ENCODE measurements at regions not wholly inside any gene's neighbourhood (a gene's known extent, or its start where the extent isn't known, plus 50 kb on each side); places are given as distances from the start of the nearest gene placed in this dataset.

GRCh38 chr6:156622185-156622584, 155.0 kb upstream of the ARID1B start:
- Histone ChIP-seq H3K18ac (ENCODE audit: low read depth, low read length) (no peak overlapping the region), H3K36me3 (ENCODE audit: control insufficient read depth, insufficient read depth, low read length) (no peaks in the 10 kb centered on the region), H3K4me2 (ENCODE audit: low read depth, low read length) (no peak overlapping the region), H3K4me1 (ENCODE audit: control insufficient read depth, insufficient read depth, low read length) (no peaks in the 10 kb centered on the region), H3K9me1 (ENCODE audit: insufficient read depth, low read length) (no peaks in the 10 kb centered on the region), H2AK5ac (ENCODE audit: low read depth, low read length) (no peak overlapping the region), H4K5ac (ENCODE audit: low read depth, low read length) (no peak overlapping the region), H2BK5ac (ENCODE audit: low read depth, low read length, poor library complexity, severe bottlenecking) (no peak overlapping the region), H3K4ac (ENCODE audit: low read depth, low read length) (no peak overlapping the region), H4K8ac (ENCODE audit: low read depth in 2 of 2, low read length in 2 of 2) (no peak overlapping the region), H3K23ac (ENCODE audit: low read depth, low read length) (no peak overlapping the region), H3K4me3 (ENCODE audit: insufficient read depth, low read depth, low read length) (no peak overlapping the region), H3K27me3 (ENCODE audit: control insufficient read depth, insufficient read depth, low read length) (peaks cover 10% of the 10 kb centered on the region), H3K14ac (replicated peaks; ENCODE audit: low read depth, low read length) (no peak overlapping the region), H2BK15ac (ENCODE audit: low read depth, low read length) (no peak overlapping the region), H4K91ac (ENCODE audit: insufficient read depth, low read depth, low read length) (no peak overlapping the region), H2BK20ac (ENCODE audit: low read depth, low read length) (no peak overlapping the region), H3K9ac (ENCODE audit: low read depth, low read length) (no peak overlapping the region), H3K56ac (ENCODE audit: extremely low read depth, insufficient read depth, low read length) (no peak overlapping the region), H3K9me3 (ENCODE audit: control insufficient read depth, insufficient read depth, low read length) (no peaks in the 10 kb centered on the region), H2AFZ (replicated peaks; ENCODE audit: low read length, poor library complexity) (no peak overlapping the region), H2AK9ac (replicated peaks; ENCODE audit: low read depth, low read length, poor library complexity) (no peak overlapping the region), H3K79me1 (ENCODE audit: low read depth in 1 of 2, low read length in 2 of 2) (no peaks in the 10 kb centered on the region), H3K27ac (ENCODE audit: insufficient read depth, low read length) (no peak overlapping the region), H2BK120ac (ENCODE audit: low read depth, low read length) (no peak overlapping the region), H4K20me1 (ENCODE audit: insufficient read depth, low read length) (no peaks in the 10 kb centered on the region)
- TF ChIP-seq USF2 (IDR thresholded peaks at IDR 0.05; ENCODE audit: low read depth, low read length): no peak
- TF ChIP-seq SMC3 (IDR thresholded peaks at IDR 0.05; ENCODE audit: low read depth, low read length): no peak
- no peak for TF ChIP-seq CTCF (conservative IDR thresholded peaks at IDR 0.05; ENCODE audit: low read depth, low read length)
- TF ChIP-seq MAZ (IDR thresholded peaks at IDR 0.05; ENCODE audit: borderline replicate concordance, low read depth, low read length): no peak
- no peak for TF ChIP-seq CEBPB (IDR thresholded peaks at IDR 0.05; ENCODE audit: low read depth, low read length)
- TF ChIP-seq NFE2L2 (IDR thresholded peaks at IDR 0.05; ENCODE audit: low read depth, low read length): no peak
- no peak for TF ChIP-seq POLR2A (IDR thresholded peaks at IDR 0.05; ENCODE audit: low read depth, low read length)
- no peak for TF ChIP-seq ELK1 (IDR thresholded peaks at IDR 0.05; ENCODE audit: borderline replicate concordance, low read depth, low read length)
- TF ChIP-seq RCOR1 (IDR thresholded peaks at IDR 0.05; ENCODE audit: insufficient replicate concordance, low read length): no peak
- POLR2A ChIA-PET (ENCODE audit: unreplicated experiment): no interaction called here
- CTCF ChIA-PET: no interaction called here
- in situ Hi-C loops (cut with MboI; ENCODE audit: low sequenced_read_pairs) (no loop called here), intact Hi-C loops (cut with micrococcal nuclease) (no loop called here), dilution Hi-C loops (cut with HindIII; ENCODE audit: low sequenced_read_pairs, unreplicated experiment) (no loop called here)
- ATAC-seq (ENCODE audit: low read depth) (no peak; the same call in 1 of the 2 replicates), DNase-seq (no peak)
- 50% methylated on average over 2 of the region's 3 CpGs; no CpG with 5 or more reads in 1 of the 2 experiments for WGBS, 2 experiments (ENCODE audit: extremely low coverage in 2 of 2, insufficient read length in 1 of 2)
- no TSS peak for BruUV-seq (replicated peaks)
